ENCODE measurements at regions not wholly inside any gene's neighbourhood (a gene's known extent, or its start where the extent isn't known, plus 50 kb on each side); places are given as distances from the start of the nearest gene placed in this dataset.

DNA sequence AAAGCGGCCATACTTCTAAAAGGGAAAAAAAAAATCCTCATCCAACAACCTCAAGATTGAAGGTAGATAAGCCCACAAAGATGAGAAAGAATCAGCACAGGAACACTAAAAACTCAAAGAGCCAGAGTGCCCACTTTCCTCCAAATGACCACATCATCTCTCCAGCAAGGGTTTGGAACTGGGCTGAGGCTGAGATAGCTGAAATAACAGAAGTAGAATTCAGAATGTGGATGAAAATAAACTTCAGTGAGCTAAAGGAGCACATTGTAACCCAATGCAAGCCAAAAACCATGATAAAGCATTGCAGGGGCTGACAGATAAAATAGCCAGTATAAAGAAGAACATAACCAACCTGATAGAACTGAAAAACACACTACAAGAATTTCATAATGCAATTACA, 158.7 kb upstream of the UBE2E2 start:
- no peaks in the 10 kb centered on the region for H4K20me1 ChIP-seq
- H3K27ac ChIP-seq = no peak overlapping the region
- H3K9me3 ChIP-seq (replicated peaks in 1 of 11) = peaks cover 21 to 54% (median 37%) of the 10 kb centered on the region in 11 experiments
- no peaks in the 10 kb centered on the region for H3K36me3 ChIP-seq
- no peak for TF ChIP-seq Cebpa-rat (IDR thresholded peaks at IDR 0.05)
- no peaks in the 10 kb centered on the region for H3K27me3 ChIP-seq
- no peak overlapping the region for H3K4me2 ChIP-seq
- no peak overlapping the region for H3K9ac ChIP-seq
- H3K4me3 ChIP-seq = no peak overlapping the region
- H3K4me1 ChIP-seq = no peaks in the 10 kb centered on the region

DNA sequence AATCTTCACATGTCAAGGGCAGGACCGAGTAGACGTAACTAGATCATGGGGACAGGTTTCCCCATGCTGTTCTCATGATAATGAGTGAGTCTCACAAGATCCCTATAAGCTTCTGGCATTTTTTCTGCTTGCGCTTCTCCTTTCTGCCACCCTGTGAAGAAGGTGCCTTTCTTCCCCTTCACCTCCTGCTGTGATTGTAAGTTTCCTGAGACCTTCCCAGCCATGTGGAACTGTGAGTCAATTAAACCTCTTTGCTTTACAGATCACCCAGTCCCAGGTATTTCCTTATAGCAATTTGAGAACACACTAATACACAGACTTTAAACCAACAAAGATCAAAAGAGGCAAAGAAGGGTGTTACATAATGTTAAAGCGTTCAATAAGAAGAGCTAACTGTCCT, 156.6 kb upstream of the UBE2E2 start:
- Histone ChIP-seq H3K27ac (no peak overlapping the region), H3K27me3 (no peaks in the 10 kb centered on the region), H4K20me1 (no peaks in the 10 kb centered on the region), H3K4me2 (no peak overlapping the region), H3K4me3 (no peak overlapping the region), H3K9ac (no peak overlapping the region), H3K36me3 (no peaks in the 10 kb centered on the region), H3K4me1 (peaks cover 0 to 4% (median 0%) of the 10 kb centered on the region in 10 experiments; a peak in 2 of 20 replicates), H3K9me3 (replicated peaks in 1 of 11) (peaks cover 21 to 54% (median 37%) of the 10 kb centered on the region in 11 experiments)
- TF ChIP-seq Cebpa-rat (IDR thresholded peaks at IDR 0.05) = no peak

DNA sequence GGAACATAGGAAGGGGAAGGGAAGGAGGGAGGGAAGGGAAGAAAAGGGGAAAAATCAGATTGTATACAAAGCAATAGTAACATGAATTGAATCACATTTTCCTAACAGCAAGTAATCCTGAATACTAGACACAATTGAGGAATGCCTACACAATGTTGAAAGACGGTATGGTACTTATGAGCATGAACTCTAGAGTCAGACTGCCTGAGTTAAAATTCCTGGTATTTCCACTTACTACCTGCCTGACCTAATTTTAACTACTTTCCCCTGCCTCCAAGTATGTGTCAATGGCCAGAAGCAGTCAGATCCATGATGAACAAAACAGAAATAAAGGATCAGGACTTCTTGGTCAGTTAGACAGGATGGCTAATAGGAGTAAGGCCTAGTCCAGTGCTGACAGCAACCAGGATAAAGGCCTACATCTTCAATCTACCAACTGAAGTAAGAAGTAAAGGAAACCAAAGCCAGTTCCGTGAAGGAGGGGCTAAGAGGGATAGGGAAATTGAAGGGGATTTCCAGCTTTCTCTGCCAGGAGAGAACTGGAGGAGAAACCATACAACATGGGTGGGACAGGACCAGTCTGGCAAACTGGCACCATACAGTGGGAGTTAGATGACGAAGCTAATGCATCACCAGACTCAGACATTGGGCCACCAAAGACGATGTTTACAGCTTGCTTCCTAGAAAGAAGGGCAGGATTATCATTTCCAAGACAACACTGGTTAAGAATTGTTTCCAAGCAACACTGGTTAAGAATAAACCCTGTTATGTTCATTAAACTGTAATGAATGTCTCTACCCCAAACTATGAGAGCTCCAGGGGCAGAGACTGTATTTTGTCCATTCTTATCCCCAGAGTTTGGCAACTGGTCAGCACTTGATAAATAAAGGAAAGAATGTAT, 151.6 kb upstream of the UBE2E2 start:
- Histone ChIP-seq H3K27me3 (no peaks in the 10 kb centered on the region), H3K36me3 (no peaks in the 10 kb centered on the region), H3K9me3 (replicated peaks in 1 of 11) (peaks cover 8 to 27% (median 17%) of the 10 kb centered on the region in 11 experiments; a peak in 21 of 22 replicates), H3K27ac (no peak overlapping the region), H3K4me3 (no peak overlapping the region), H4K20me1 (no peaks in the 10 kb centered on the region), H3K4me1 (peaks cover 4 to 24% (median 13%) of the 10 kb centered on the region in 10 experiments; a peak in 17 of 20 replicates), H3K9ac (no peak overlapping the region), H3K4me2 (peak overlapping the region in 2 of 11 experiments; percentile 41 to 46; a peak in 4 of 22 replicates)
- no peak for TF ChIP-seq Cebpa-rat (IDR thresholded peaks at IDR 0.05)

DNA sequence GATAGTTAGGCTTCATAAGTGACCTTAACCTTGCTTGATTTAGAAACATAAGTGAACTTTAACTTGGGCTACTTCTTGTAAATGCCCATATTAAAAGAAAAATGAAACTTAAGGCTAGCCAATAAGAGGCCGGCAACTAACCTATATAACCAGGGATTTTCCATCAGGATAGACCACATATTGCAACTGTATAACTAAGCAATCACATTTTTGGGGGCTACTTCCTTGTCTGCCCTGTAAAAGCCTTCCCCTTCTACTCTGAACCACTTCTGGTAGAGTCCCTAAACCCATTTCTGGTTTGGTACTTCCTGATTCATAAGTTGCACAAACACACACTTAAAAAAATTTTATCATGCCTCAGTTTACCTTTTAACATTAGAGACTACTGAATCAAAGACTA, 150.9 kb upstream of the UBE2E2 start:
- no peaks in the 10 kb centered on the region for H4K20me1 ChIP-seq
- H3K36me3 ChIP-seq = no peaks in the 10 kb centered on the region
- peaks cover 4 to 24% (median 13%) of the 10 kb centered on the region in 10 experiments; a peak in 17 of 20 replicates for H3K4me1 ChIP-seq
- peaks cover 1 to 20% (median 11%) of the 10 kb centered on the region in 11 experiments; a peak in 13 of 22 replicates for H3K9me3 ChIP-seq (replicated peaks in 1 of 11)
- H3K27me3 ChIP-seq = no peaks in the 10 kb centered on the region
- no peak overlapping the region for H3K4me3 ChIP-seq
- H3K9ac ChIP-seq = no peak overlapping the region
- TF ChIP-seq Cebpa-rat (IDR thresholded peaks at IDR 0.05) = no peak
- peak overlapping the region in 1 of 11 experiments; percentile 41; a peak in 2 of 22 replicates for H3K4me2 ChIP-seq
- H3K27ac ChIP-seq = no peak overlapping the region

DNA sequence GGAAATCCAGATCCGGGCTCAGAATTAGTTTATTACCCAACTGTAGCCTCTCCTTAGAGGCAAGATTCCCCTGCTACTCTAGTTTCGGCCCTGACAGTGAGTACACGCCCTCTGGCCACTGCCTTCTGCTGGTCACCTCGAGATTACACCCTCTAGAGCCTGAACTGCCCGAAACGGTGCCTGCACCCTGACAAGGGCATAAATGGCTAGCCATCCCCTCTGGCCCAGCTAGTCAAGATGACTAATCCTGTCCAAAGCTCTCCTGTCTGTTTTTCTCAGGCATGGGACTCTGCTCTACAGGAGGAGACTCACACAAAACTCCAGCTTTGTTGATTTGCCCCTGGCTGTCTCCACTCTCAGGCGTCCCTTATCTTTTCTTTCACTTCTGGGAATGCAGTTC, 150.5 kb upstream of the UBE2E2 start:
- H3K9me3 ChIP-seq (replicated peaks in 1 of 11) = peaks cover 0 to 15% (median 7%) of the 10 kb centered on the region in 11 experiments; a peak in 10 of 22 replicates
- no peaks in the 10 kb centered on the region for H4K20me1 ChIP-seq
- H3K9ac ChIP-seq = no peak overlapping the region
- H3K36me3 ChIP-seq = no peaks in the 10 kb centered on the region
- no peaks in the 10 kb centered on the region for H3K27me3 ChIP-seq
- H3K4me1 ChIP-seq = peaks cover 4 to 24% (median 13%) of the 10 kb centered on the region in 10 experiments; a peak in 17 of 20 replicates
- TF ChIP-seq Cebpa-rat (IDR thresholded peaks at IDR 0.05) = no peak
- no peak overlapping the region for H3K4me3 ChIP-seq
- H3K27ac ChIP-seq = no peak overlapping the region
- H3K4me2 ChIP-seq = no peak overlapping the region

DNA sequence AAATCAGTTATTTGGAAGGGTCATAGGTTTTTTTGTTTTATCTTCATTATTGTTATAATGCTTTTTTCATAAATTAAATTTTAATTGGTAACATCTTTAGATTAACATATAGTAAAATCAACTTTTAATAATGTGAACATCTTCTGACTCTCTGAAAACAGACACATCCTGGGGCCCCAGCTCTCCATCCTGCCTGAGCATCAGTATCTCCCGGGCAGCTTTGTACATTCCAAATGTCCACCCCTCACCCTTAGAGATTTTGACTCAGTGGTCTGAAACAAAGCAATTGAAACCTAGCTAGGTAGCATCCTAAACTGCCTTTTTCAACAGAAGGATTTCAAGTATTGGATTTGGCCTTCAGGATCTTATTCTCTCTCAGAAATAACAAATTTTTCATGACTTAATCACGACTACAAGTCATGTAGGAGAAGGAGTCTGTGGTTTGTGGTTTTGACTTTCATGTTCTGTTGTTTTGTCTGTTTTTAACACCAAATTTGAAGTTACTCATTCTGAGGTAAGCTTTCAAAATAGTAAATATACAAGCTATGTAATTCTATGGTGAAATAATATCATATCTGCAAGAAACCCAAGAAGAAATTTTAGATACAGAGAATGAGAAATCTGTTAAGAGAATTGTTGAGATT, 147.3 kb upstream of the UBE2E2 start:
- peaks cover 7 to 30% (median 20%) of the 10 kb centered on the region in 11 experiments; a peak in 17 of 22 replicates for H3K9me3 ChIP-seq (replicated peaks in 1 of 11)
- H3K4me2 ChIP-seq = peak overlapping the region; percentile 10 to 64 (median 41); a peak in 21 of 22 replicates
- H3K36me3 ChIP-seq = no peaks in the 10 kb centered on the region
- no peak overlapping the region; a peak in 1 of 22 replicates for H3K9ac ChIP-seq
- TF ChIP-seq Cebpa-rat (IDR thresholded peaks at IDR 0.05) = peak in 1 of 11 experiments; percentile 31; a peak in 1 of 22 replicates
- peaks cover 4 to 24% (median 13%) of the 10 kb centered on the region in 10 experiments; a peak in 17 of 20 replicates for H3K4me1 ChIP-seq
- no peaks in the 10 kb centered on the region for H4K20me1 ChIP-seq
- H3K27me3 ChIP-seq = no peaks in the 10 kb centered on the region
- H3K4me3 ChIP-seq = no peak overlapping the region
- H3K27ac ChIP-seq = peak overlapping the region in 7 of 11 experiments; percentile 17 to 46 (median 35); a peak in 8 of 22 replicates

DNA sequence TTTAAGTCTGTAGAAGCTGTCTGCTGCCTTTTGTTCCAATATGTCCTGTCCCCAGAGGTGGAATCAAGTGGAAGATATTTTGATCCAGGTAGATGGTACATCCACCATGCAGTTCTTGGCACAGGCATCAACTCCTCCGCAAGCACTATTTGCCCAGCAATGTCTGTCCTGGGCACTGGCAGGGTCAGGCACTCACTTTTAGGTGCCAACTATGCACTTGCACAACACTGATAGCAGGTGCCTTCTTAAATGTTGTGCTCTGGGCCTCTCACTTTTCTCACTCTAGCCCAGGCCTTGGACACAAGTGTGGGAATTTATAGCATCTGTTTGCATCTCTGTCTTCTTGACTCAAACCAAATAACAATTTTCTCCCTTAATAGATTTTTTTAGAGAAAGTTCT, 140.5 kb upstream of the UBE2E2 start:
- no peaks in the 10 kb centered on the region for H4K20me1 ChIP-seq
- H3K27me3 ChIP-seq = no peaks in the 10 kb centered on the region
- H3K36me3 ChIP-seq = no peaks in the 10 kb centered on the region
- H3K4me1 ChIP-seq = peaks cover 1 to 14% (median 8%) of the 10 kb centered on the region in 10 experiments
- no peak overlapping the region for H3K4me2 ChIP-seq
- H3K27ac ChIP-seq = no peak overlapping the region
- H3K9me3 ChIP-seq (replicated peaks in 1 of 11) = peaks cover 23 to 43% (median 32%) of the 10 kb centered on the region in 11 experiments; a peak in 21 of 22 replicates
- H3K4me3 ChIP-seq = no peak overlapping the region
- TF ChIP-seq Cebpa-rat (IDR thresholded peaks at IDR 0.05) = no peak
- H3K9ac ChIP-seq = no peak overlapping the region

DNA sequence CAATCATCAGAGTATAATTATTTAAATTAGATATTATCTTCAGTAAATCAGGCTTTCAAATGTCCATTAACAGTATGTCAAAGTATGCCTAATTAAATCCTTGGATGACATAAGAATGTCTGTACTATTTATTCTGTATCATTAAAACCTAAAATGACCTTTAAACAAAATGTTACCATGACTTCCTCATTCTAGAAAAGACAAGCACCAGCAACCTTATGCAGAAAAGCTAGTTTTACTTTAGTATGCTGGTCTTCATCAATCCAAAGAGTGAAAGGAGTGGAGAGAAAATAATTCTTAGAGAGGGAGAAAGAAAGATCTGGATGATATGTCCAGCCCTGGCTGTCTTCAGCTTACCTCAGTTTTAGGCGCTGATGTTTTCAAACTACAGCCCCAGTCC, 140.1 kb upstream of the UBE2E2 start:
- no peaks in the 10 kb centered on the region for H3K27me3 ChIP-seq
- H3K4me3 ChIP-seq = no peak overlapping the region
- TF ChIP-seq Cebpa-rat (IDR thresholded peaks at IDR 0.05) = no peak
- H3K9me3 ChIP-seq (replicated peaks in 1 of 11) = peaks cover 23 to 41% (median 34%) of the 10 kb centered on the region in 11 experiments; a peak in 21 of 22 replicates
- H3K27ac ChIP-seq = no peak overlapping the region
- peaks cover 5 to 18% (median 12%) of the 10 kb centered on the region in 10 experiments for H3K4me1 ChIP-seq
- H4K20me1 ChIP-seq = no peaks in the 10 kb centered on the region
- no peaks in the 10 kb centered on the region for H3K36me3 ChIP-seq
- no peak overlapping the region for H3K9ac ChIP-seq
- H3K4me2 ChIP-seq = peak overlapping the region in 1 of 11 experiments; percentile 30; a peak in 1 of 22 replicates

DNA sequence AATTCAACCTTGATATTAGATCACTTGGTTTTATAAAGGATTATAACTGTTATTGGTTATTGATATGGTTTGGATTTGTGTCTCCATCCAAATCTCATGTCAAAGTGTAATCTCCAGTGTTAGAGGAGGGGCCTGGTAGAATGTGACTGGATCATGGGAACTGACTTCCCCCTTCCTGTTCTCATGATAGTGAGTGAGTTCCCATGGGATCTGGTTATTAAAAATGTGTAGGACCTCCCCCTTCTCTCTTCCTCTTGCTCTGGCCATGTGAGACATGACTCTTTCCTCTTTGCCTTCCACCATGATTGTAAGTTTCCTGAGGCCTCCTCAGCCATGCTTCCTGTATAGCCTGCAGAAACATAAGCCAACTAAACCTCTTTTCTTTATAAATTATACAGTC, 136.0 kb upstream of the UBE2E2 start:
- Histone ChIP-seq H3K9ac (no peak overlapping the region), H3K36me3 (no peaks in the 10 kb centered on the region), H4K20me1 (peaks cover 0 to 3% (median 0%) of the 10 kb centered on the region in 11 experiments; a peak in 1 of 22 replicates), H3K27ac (peak overlapping the region in 6 of 11 experiments; percentile 16 to 55 (median 43); a peak in 9 of 22 replicates), H3K4me3 (0 out of 20 replicates have a peak overlapping the region, but pooled peaks of 1 of the 10 experiments have one; percentile 26), H3K27me3 (no peaks in the 10 kb centered on the region), H3K4me2 (peak overlapping the region; percentile 31 to 77 (median 49); a peak in 18 of 22 replicates), H3K4me1 (peaks cover 36 to 52% (median 47%) of the 10 kb centered on the region in 10 experiments), H3K9me3 (replicated peaks in 1 of 11) (peaks cover under 1 to 29% (median 13%) of the 10 kb centered on the region in 11 experiments; a peak in 18 of 22 replicates)
- TF ChIP-seq Cebpa-rat (IDR thresholded peaks at IDR 0.05) = no peak
